GM19351 (cell line): ENCODE measurements at regions not wholly inside any gene's neighbourhood (a gene's known extent, or its start where the extent isn't known, plus 50 kb on each side); places are given as distances from the start of the nearest gene placed in this dataset.

Experiments
- ATAC-seq: cut with Tn5 transposase; IDR thresholded peaks from one replicate; pipeline ENCODE4 v1.9.1; 2021; ENCODE audit warnings: mild to moderate bottlenecking, moderate library complexity; ENCODE audit not compliant: unreplicated experiment

- ATAC-seq: no peak
Measured at GRCh38 chr5:172569861-172570558, 71.1 kb upstream of the NEURL1B start.

GRCh38 chr5:172568308-172568910 lies 72.7 kb upstream of the NEURL1B start:
- ATAC-seq: no peak

GRCh38 chr5:172567843-172568242 lies 73.2 kb upstream of the NEURL1B start:
- no peak for ATAC-seq

- no peak for ATAC-seq
Measured at GRCh38 chr5:172567294-172567693, 73.8 kb upstream of the NEURL1B start.

- ATAC-seq: no peak
Measured at GRCh38 chr5:172565931-172566665, 75.0 kb upstream of the NEURL1B start.

GRCh38 chr5:172565455-172565854 lies 75.6 kb upstream of the NEURL1B start:
- no peak for ATAC-seq

GRCh38 chr5:172564883-172565282 lies 76.2 kb upstream of the NEURL1B start:
- ATAC-seq: no peak

GRCh38 chr5:172564188-172564587 lies 76.9 kb upstream of the NEURL1B start:
- no peak for ATAC-seq

- ATAC-seq: no peak
Measured at GRCh38 chr5:172562443-172562842, 78.6 kb upstream of the NEURL1B start.

GRCh38 chr5:172561151-172561550 lies 79.9 kb upstream of the NEURL1B start:
- no peak for ATAC-seq

- ATAC-seq: no peak
Measured at GRCh38 chr5:172559004-172559932, 81.8 kb upstream of the NEURL1B start.

- ATAC-seq: no peak
Measured at GRCh38 chr5:172558076-172558976, 82.7 kb upstream of the NEURL1B start.

GRCh38 chr5:172556971-172557461 lies 84.0 kb upstream of the NEURL1B start:
- no peak for ATAC-seq

GRCh38 chr5:172556262-172556661 lies 84.8 kb upstream of the NEURL1B start:
- no peak for ATAC-seq

GRCh38 chr5:172554562-172554961 lies 86.5 kb upstream of the NEURL1B start:
- ATAC-seq: no peak

GRCh38 chr5:172553903-172554302 lies 87.2 kb upstream of the NEURL1B start:
- no peak for ATAC-seq

GRCh38 chr5:172553167-172553566 lies 87.9 kb upstream of the NEURL1B start:
- ATAC-seq: no peak

- no peak for ATAC-seq
Measured at GRCh38 chr5:172550996-172551395, 90.1 kb upstream of the NEURL1B start.

GRCh38 chr5:172550096-172550765 lies 90.8 kb upstream of the NEURL1B start:
- ATAC-seq: no peak
